MCF 10A (cell line): ENCODE measurements at regions not wholly inside any gene's neighbourhood (a gene's known extent, or its start where the extent isn't known, plus 50 kb on each side); places are given as distances from the start of the nearest gene placed in this dataset.

Experiments
- BruUV-seq: library from RNA; stranded (reverse); fragments of 400-500 nt; replicated peaks from 2 replicates; lab custom pipeline; 2021; lab: Mats Ljungman, UMichigan
- CTCF ChIA-PET: fragments of 300-600 bp; sonication (Branson Sonifier 250); formaldehyde crosslinking; extraction: SDS; loops from one replicate; lab custom pipeline; 2021; ENCODE audit warnings: antibody characterized with exemption, inconsistent platforms; lab: Yijun Ruan, JAX
- POLR2A ChIA-PET: fragments of 300-600, 350-650 bp; sonication (Branson Sonifier 250); formaldehyde crosslinking; extraction: SDS; loops from one replicate; lab custom pipeline; 2020; ENCODE audit warnings: antibody characterized with exemption, inconsistent platforms; lab: Yijun Ruan, JAX
- DNase-seq: peaks from one replicate; pipeline ENCODE4 v3.0.0-alpha.2; 2018; ENCODE audit not compliant: unreplicated experiment
- H3K27ac Mint-ChIP-seq: one replicate; pipeline ENCODE4 v1.8.0; 2022; ENCODE audit warnings: mild to moderate bottlenecking, low read depth, mixed read lengths; ENCODE audit not compliant: unreplicated experiment
- H3K27me3 Mint-ChIP-seq: one replicate; pipeline ENCODE4 v1.8.0; 2022; ENCODE audit warnings: mixed read lengths; ENCODE audit not compliant: insufficient read depth, unreplicated experiment
- H3K36me3 Mint-ChIP-seq: one replicate; pipeline ENCODE4 v1.8.0; 2022; ENCODE audit warnings: mild to moderate bottlenecking, moderate library complexity, mixed read lengths; ENCODE audit not compliant: insufficient read depth, unreplicated experiment
- H3K4me1 Mint-ChIP-seq: one replicate; pipeline ENCODE4 v1.8.0; 2022; ENCODE audit warnings: mixed read lengths; ENCODE audit not compliant: insufficient read depth, unreplicated experiment
- H3K4me3 Mint-ChIP-seq: one replicate; pipeline ENCODE4 v1.8.0; 2022; ENCODE audit warnings: mild to moderate bottlenecking, moderate library complexity, mixed read lengths; ENCODE audit not compliant: unreplicated experiment
- H3K9me3 Mint-ChIP-seq: one replicate; pipeline ENCODE4 v1.8.0; 2022; ENCODE audit warnings: mixed read lengths; ENCODE audit not compliant: unreplicated experiment
- CTCF ChIP-seq: fragments of 200-600 bp; IDR thresholded peaks from one replicate; pipeline ENCODE4 v1.8.0; 2022; ENCODE audit warnings: antibody characterized with exemption, mild to moderate bottlenecking; ENCODE audit not compliant: unreplicated experiment
- intact Hi-C: fragments of 100-400 bp; cut with micrococcal nuclease; formaldehyde crosslinking; loops from 2 replicates; pipeline ENCODE4 v1.14.1; 2022

GRCh38 chr15:61768131-61768530 lies 292.1 kb downstream of the VPS13C start:
- ChIA-PET CTCF (interaction anchor here (1.1 kb wide), 1 partner anchor 67 kb away, joined by 3 read pairs; no protein-coding TSS in a partner anchor), POLR2A (no interaction called here)
- no peaks in the 10 kb centered on the region for H3K4me1 Mint-ChIP-seq
- peak; percentile 13 for DNase-seq
- no peak for TF ChIP-seq CTCF
- H3K36me3 Mint-ChIP-seq: no peaks in the 10 kb centered on the region
- H3K9me3 Mint-ChIP-seq: no peaks in the 10 kb centered on the region
- no peaks in the 10 kb centered on the region for H3K27me3 Mint-ChIP-seq
- H3K27ac Mint-ChIP-seq: no peak overlapping the region
- BruUV-seq: no TSS peak
- intact Hi-C loops: no loop called here
- H3K4me3 Mint-ChIP-seq: no peak overlapping the region

- intact Hi-C loops: no loop called here
- peaks cover 4% of the 10 kb centered on the region for H3K9me3 Mint-ChIP-seq
- TF ChIP-seq CTCF: no peak
Measured at GRCh38 chr15:61764981-61765380, 295.3 kb downstream of the VPS13C start.

GRCh38 chr15:61764141-61764540 lies 296.1 kb downstream of the VPS13C start:
- peaks cover 7% of the 10 kb centered on the region for H3K9me3 Mint-ChIP-seq
- no peak for DNase-seq
- TF ChIP-seq CTCF: no peak
- intact Hi-C loops: no loop called here
- ChIA-PET CTCF (no interaction called here), POLR2A (no interaction called here)
- BruUV-seq: no TSS peak
- H3K27me3 Mint-ChIP-seq: no peaks in the 10 kb centered on the region
- no peaks in the 10 kb centered on the region for H3K36me3 Mint-ChIP-seq
- H3K4me1 Mint-ChIP-seq: peaks cover 12% of the 10 kb centered on the region
- H3K4me3 Mint-ChIP-seq: no peak overlapping the region
- H3K27ac Mint-ChIP-seq: no peak overlapping the region

More at GRCh38 chr15:61764981-61765380, 295.3 kb downstream of the VPS13C start:
- Mint-ChIP-seq H3K27ac (no peak overlapping the region), H3K4me1 (peaks cover 10% of the 10 kb centered on the region), H3K27me3 (no peaks in the 10 kb centered on the region), H3K36me3 (no peaks in the 10 kb centered on the region), H3K4me3 (no peak overlapping the region)
- no TSS peak for BruUV-seq
- DNase-seq: no peak
- ChIA-PET CTCF (no interaction called here), POLR2A (interaction anchor here (0.7 kb wide), 1 partner anchor 852 kb away, joined by 3 read pairs; no protein-coding TSS in a partner anchor)

GRCh38 chr15:61762676-61763075 lies 297.6 kb downstream of the VPS13C start:
- POLR2A ChIA-PET: interaction anchor here (1.2 kb wide), 1 partner anchor 13 kb away, joined by 3 read pairs; no protein-coding TSS in a partner anchor
- no peak for TF ChIP-seq CTCF
- Mint-ChIP-seq H3K4me1 (peaks cover 12% of the 10 kb centered on the region), H3K36me3 (no peaks in the 10 kb centered on the region), H3K27ac (no peak overlapping the region), H3K9me3 (peaks cover 7% of the 10 kb centered on the region), H3K27me3 (no peaks in the 10 kb centered on the region), H3K4me3 (no peak overlapping the region)
- no TSS peak for BruUV-seq
- DNase-seq: no peak
- intact Hi-C loops: no loop called here
- CTCF ChIA-PET: no interaction called here
